AG04450 (cell line): ENCODE measurements at regions not wholly inside any gene's neighbourhood (a gene's known extent, or its start where the extent isn't known, plus 50 kb on each side); places are given as distances from the start of the nearest gene placed in this dataset.

Source experiments
- CTCF ChIA-PET: fragments of 300-600, 350-600 bp; formaldehyde crosslinking; extraction: SDS; loops from one replicate; lab custom pipeline; 2022; ENCODE audit warnings: antibody characterized with exemption, inconsistent platforms; lab: Charles Lee
- POLR2A ChIA-PET: fragments of 350-600 bp; formaldehyde crosslinking; extraction: SDS; loops from one replicate; lab custom pipeline; 2021; ENCODE audit warnings: antibody characterized with exemption, inconsistent platforms; lab: Yijun Ruan, JAX
- DNase-seq: peaks from one replicate; pipeline ENCODE4 v3.0.0-alpha.2; 2011; ENCODE audit warnings: low read depth, low spot score
- H3K27ac ChIP-seq: one replicate; pipeline ENCODE4 v1.5.1; 2012; ENCODE audit warnings: low read depth, low read length, control low read depth
- H3K27me3 ChIP-seq: one replicate; pipeline ENCODE4 v1.6.0; 2012; ENCODE audit warnings: low read length; ENCODE audit not compliant: control insufficient read depth, insufficient read depth
- H3K4me3 ChIP-seq: 2 replicates; pipeline ENCODE4 v1.5.1; 2011; ENCODE audit warnings: mild to moderate bottlenecking, low read depth, low read length, control low read depth
- H3K9me3 ChIP-seq: 2 replicates; pipeline ENCODE4 v1.5.1; 2012; ENCODE audit warnings: low read length; ENCODE audit not compliant: control insufficient read depth, insufficient read depth
- CTCF ChIP-seq: IDR thresholded peaks from 2 replicates; pipeline ENCODE4 v1.5.1; 2011; ENCODE audit warnings: low read depth, low read length, control low read depth, inconsistent platforms

GRCh38 chrX:23554304-23554703, 113.0 kb upstream of the PRDX4 start:
- Histone ChIP-seq H3K27me3 (no peaks in the 10 kb centered on the region), H3K9me3 (no peaks in the 10 kb centered on the region), H3K27ac (no peak overlapping the region), H3K4me3 (no peak overlapping the region)
- TF ChIP-seq CTCF = peak; percentile 54
- ChIA-PET CTCF (interaction anchor here (0.5 to 6.2 kb wide), 6 partner anchors 62 to 1569 kb away, joined by 3 to 48 read pairs (median 6); no protein-coding TSS in a partner anchor), POLR2A (no interaction called here)
- DNase-seq = peak; percentile 3

- CTCF ChIA-PET = no interaction called here
- no peaks in the 10 kb centered on the region for H3K27me3 ChIP-seq
- H3K27ac ChIP-seq = no peak overlapping the region
- no peaks in the 10 kb centered on the region for H3K9me3 ChIP-seq
- no peak overlapping the region for H3K4me3 ChIP-seq
- POLR2A ChIA-PET = no interaction called here
- DNase-seq = no peak
- TF ChIP-seq CTCF = no peak
Measured at GRCh38 chrX:23557070-23557469, 110.2 kb upstream of the PRDX4 start.

- ChIA-PET POLR2A (no interaction called here), CTCF (no interaction called here)
- no peak for DNase-seq
- TF ChIP-seq CTCF = no peak
- no peaks in the 10 kb centered on the region for H3K27me3 ChIP-seq
- H3K9me3 ChIP-seq = no peaks in the 10 kb centered on the region
- no peak overlapping the region for H3K27ac ChIP-seq
- no peak overlapping the region for H3K4me3 ChIP-seq
Measured at GRCh38 chrX:23559975-23560374, 107.3 kb upstream of the PRDX4 start.

- no peaks in the 10 kb centered on the region; the same call in 1 of the 2 replicates for H3K9me3 ChIP-seq
- no peak for TF ChIP-seq CTCF
- no peak for DNase-seq
- H3K27ac ChIP-seq = no peak overlapping the region
- no peak overlapping the region for H3K4me3 ChIP-seq
- POLR2A ChIA-PET = no interaction called here
- H3K27me3 ChIP-seq = no peaks in the 10 kb centered on the region
- CTCF ChIA-PET = no interaction called here
Measured at GRCh38 chrX:23570674-23571343, 96.5 kb upstream of the PRDX4 start.

GRCh38 chrX:23575281-23575680, 92.0 kb upstream of the PRDX4 start:
- H3K27me3 ChIP-seq = no peaks in the 10 kb centered on the region
- no peak for DNase-seq
- POLR2A ChIA-PET = no interaction called here
- CTCF ChIA-PET = no interaction called here
- H3K9me3 ChIP-seq = no peaks in the 10 kb centered on the region
- H3K27ac ChIP-seq = no peak overlapping the region
- no peak for TF ChIP-seq CTCF
- no peak overlapping the region for H3K4me3 ChIP-seq
